GM04504 (cell line): ENCODE measurements at regions not wholly inside any gene's neighbourhood (a gene's known extent, or its start where the extent isn't known, plus 50 kb on each side); places are given as distances from the start of the nearest gene placed in this dataset.
"Not testable (repeated sequence)": the region's sequence is repeated elsewhere in the genome, so short reads cannot be mapped to it uniquely, and the experiment has no call there.

ENCODE experiments used
- DNase-seq: peaks from one replicate; pipeline ENCODE4 v3.0.0-alpha.2; 2012; ENCODE audit warnings: low read depth

DNA sequence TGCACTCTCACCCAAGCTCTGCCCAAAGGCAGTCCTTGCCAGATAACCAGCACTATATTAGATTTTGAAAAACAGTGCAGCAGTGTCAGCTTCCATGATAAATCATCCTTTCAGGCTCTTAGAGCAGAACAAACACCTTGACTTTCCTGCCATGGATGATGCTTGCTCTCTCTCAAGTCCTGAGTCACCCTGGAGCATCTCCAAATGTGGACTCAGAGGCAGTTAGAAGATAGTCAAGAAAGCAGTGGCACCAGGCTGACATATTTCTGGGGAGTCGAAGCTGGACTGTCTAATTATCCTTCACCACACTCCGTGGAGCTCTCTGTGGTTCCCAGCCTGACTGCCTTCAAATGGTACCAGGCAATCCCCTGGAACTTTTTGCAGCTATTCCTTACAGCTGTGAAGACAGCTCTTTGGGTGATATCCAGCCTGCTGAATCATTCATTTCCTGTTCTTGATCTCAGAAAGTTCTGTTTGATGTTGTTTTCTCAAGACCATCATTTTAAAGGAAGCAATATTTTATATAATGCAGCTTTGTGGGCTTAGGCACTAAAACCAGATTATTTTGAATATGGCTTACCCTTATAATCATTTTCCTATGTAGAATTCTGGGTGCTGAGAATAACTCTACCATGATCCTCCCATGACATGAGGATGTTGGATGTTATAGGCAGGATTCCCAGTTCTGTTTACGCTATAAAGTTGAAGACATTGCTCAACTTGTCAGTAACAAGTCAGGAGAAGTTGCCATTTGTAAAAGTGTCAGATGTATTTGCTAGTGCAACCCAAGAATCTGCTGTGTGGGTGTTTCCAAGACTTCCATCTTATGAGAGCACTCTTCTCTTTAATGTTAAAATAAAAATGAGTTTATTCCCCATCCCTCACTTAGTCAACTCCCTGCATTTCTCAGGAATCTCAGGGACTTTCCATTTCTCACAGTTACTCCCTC, 233.8 kb downstream of the C7orf25 start:
- peak; percentile 92 for DNase-seq

DNA sequence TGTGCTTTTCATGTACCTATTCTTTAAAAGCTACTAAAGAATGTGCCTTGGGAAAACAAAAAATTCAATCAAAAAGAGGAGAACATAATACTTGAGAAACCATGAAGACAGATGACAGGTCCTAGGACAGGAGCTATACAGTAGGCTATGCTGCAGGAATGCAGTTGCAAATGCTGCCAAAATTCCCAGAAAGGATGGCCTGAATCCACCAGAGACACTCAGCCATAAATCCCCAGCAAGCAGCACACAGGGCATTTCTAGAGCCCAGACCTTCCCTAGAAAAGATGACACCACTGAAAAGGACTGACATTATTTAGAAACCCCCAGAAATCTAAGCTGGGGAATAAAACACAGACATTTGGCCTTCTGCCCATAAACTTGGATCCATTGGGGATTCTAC, 237.3 kb downstream of the C7orf25 start:
- DNase-seq: no peak

DNA sequence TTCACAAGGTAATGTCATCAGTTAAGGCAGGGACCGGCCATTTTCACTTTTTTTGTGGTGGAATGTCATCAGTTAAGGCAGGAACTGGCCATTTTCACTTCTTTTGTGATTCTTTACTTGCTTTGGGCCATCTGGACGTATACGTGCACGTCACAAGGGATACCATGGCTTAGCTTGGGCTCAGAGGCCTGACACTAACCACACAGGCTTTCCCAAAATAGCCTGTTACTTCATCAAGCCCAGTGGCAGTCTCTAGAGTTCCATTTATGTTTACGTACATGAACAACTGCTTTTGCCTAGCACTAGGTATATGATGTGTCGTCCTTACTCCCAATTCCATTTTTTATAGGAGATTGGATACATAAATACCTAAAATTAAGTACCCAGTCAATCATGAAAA, 237.9 kb downstream of the C7orf25 start:
- DNase-seq: no peak

DNA sequence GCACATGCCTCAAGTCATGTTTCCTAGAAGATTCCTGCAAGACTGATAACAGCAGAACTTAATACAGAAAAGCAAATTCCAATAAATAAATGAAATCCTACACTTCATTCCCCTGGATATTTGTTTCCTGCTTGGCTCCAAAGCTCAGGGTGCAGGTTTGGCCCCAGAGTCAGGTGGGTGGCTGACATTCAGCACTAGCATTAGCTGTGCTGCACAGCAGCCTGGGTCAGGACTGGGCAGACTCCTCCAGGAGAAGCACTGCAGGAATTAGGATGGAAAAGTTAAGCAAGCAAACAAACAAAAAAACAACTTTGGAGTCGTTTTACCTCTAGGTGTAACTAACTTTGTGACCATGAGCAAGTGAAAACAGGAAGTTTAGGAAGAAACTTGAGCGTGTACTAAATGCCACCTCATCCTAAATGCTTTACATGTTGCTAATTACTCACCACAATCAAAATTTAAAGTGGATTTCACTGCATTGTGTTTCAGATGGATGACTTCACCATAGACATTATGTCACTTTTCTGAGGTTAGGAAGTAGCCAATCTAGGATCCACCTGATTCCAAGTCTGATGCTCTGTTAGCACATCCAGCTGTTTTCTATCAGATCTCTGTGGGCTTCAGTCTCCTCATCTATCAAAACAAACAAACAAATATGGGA, 239.4 kb downstream of the C7orf25 start:
- no peak for DNase-seq

DNA sequence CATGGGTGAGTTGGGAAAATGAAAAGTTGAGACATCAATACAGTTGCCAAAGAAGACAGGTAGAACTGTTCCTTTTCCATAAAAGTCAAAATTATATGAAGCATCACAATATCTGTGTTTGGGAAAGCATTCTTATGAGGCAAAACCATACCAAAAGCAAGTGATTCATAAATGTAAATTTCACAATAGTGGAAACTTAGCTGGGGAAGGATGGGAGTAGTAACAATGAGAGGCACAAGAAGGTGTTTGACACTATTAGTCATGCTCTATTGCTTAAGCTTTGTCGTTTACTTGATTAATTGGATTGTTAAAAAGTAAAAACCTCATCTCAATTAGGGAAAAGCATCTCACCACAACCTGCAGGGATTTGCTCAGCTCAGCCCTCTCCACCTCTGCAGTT, 240.2 kb downstream of the C7orf25 start:
- DNase-seq: peak; percentile 59

DNA sequence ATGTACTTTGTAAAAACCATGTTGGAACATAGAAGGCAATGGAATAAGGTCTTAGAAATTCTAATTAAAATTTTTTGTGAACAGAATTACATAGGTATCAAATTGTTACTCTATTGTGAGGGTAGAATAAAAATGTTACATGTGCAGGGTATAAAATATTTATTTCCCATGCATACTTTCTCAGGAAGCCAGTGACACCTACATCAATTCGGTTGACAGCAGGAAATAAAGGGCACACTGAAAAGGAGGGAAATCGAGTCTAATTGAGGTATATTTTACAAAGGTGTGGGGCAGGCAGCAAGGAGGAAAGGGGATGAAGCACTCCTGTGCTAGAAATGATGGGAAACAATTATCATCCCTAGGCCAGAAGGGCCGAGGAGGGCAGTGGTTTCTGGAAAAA, 244.9 kb downstream of the C7orf25 start:
- no peak for DNase-seq

DNA sequence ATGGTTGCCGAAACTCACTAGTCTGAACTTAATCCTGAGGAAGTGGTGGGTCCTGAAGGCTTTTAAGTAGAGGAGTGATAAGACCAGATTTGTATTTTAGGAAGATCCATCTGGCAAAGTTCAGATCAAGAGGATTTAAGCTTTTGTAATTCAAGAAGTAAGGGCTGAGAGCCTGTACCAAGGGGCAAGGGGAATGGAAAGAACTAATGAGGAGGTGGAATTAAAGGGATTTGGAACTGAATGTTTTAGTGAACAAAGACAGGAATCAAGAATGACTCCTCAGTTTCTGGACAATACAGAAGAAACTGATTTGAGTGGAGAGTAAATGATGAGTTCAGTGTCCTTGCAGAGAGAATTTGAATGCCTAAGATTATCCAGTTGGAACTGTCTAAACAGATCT, 249.0 kb downstream of the C7orf25 start:
- no peak for DNase-seq

DNA sequence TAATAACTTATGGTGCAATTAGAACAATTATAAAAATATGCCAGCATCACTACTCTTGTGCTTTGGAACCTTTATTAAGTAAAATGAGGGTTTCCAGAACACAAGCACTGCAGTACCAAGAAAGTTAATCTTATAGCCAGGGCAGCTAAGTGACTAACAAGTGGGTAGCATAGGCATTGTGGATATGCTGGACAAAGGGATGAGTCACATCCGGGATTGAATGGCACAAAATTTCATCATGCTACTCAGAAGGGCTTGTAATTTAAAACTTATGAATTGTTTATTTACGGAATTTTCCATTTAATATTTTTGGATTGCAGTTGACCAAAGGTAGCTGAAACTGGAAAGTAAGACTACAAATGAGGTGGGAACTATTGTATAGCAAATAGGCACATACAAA, 250.6 kb downstream of the C7orf25 start:
- DNase-seq: no peak

DNA sequence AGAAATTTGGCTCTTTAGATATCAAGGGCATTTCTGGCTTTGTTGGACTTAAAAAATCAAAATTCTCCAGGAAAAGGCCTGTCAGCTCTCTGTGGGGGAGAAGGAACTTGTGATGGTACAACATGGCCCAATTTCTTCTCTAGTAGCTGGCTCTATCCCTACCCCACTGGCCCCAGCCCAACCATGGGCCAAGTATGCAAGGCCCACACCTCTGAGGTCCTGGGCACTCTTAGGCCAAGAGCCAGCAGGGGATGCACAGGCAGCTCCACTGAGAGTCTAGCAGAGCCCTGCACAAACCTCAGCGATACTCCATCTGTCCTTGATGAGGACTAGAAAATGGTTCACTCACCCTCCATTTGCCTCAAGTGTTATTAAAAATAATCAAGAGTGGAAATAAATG, 261.2 kb downstream of the C7orf25 start:
- DNase-seq: no peak

DNA sequence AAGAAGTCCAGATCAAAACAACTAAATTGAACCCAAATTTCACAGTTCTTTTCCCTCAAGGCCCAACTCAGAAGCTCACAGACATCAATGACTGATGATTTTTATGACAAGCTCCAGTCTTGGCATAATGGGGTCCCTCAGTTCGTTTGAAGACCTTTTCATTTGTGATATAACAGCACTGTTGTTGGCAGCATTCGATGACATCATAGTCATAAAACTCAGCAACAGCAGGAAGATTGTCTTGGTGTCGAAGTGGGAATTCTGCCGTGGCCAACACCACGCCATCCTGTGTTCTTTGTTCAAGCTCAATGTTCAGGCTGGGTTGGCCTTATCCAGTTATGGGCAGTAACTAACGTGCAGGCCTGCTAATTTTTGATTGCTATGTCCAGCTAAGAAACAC, 261.7 kb downstream of the C7orf25 start:
- DNase-seq: no peak

DNA sequence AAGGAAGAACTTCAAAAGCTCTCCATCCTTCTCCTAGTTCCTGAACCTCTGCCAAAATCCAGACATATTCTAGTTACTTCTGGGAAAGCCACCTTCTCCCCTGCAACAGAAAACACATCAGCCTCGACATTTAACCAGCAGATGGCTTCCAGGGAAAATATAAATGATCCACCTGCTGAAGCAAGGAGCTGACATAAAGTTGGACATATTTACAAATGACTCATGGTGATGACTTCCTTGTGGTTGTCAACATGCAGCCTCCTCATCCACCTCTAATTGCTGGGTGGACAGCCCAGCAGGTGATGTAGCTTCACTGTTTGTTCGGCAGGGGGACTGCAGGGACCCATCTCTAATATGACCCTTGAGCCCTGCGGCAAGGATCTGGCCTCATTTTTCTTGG, 266.0 kb downstream of the C7orf25 start:
- DNase-seq: no peak

DNA sequence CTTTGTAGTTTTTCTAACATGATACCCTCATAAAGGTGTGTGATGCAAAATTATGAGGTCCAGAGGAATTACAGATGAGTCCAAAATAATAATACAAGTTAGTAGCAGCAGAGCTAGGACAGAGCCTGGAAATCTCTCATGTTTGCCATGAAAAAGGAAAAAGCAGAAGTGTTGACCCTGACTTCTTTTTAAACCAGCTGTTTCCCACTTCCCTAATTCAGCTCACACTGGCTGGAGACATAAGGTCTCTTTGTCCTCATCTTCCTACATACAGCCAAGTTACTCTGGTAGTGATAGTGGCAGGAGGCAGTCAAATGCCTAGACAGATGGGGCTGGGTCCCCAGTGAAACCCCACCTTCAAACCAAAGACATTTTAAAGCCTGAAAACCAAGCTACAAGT, 269.2 kb downstream of the C7orf25 start:
- no peak for DNase-seq

DNA sequence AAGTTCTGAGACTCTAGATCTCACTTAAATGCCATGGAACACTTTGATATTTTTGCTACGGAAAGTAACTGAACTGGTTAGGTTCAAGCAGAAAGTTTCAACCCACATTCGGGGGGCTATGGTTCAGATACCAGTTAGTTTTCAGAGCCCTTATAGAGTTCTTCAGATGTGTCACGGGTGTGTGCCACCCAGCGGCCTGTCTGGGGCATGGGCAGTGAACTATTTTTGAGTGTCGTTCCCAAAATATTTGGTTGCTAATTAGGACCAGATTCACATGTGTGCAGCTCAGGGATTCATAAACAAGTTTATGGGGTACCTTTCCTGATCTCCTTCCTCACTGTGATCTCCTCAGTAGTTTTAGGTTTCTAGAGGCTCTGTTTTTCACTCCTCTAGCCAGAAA, 271.9 kb downstream of the C7orf25 start:
- no peak for DNase-seq

DNA sequence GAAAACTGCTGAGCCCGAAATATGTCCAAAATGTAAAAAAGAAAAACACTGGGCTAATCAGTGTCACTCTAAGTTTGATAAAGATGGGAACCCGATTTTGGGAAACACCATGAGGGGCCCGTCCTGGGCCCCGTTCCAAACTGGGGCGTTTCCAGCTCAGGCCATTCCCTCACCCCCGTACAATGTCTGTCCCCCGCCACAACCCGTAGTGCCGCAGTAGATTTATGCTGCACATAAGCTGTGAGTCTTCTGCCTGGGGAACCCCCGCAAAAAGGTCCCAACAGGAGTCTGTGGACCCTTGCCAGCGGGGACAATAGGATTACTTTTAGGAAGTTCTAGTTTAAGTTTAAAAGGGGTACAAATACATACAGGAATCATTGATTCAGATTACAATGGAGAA, 275.5 kb downstream of the C7orf25 start:
- not testable (repeated sequence) for DNase-seq

DNA sequence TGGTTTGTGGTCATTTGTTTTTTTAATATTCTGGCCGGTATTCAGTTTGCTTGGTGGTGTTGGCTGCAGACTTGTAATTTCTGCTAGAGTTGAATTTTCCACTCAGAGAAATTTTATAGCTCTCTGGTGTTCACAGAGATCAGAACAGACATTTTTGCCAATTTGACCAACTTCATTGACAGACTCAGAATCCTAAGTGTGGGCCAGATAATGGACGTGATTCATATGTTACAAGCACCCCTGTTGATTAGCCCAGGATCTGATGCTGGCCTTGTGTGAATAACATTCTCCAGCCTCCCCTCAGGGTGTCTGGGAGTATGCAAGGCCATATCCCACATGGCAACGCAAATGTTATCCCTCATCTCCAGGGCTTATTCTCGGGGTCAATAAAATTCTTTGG, 283.8 kb downstream of the C7orf25 start:
- no peak for DNase-seq

DNA sequence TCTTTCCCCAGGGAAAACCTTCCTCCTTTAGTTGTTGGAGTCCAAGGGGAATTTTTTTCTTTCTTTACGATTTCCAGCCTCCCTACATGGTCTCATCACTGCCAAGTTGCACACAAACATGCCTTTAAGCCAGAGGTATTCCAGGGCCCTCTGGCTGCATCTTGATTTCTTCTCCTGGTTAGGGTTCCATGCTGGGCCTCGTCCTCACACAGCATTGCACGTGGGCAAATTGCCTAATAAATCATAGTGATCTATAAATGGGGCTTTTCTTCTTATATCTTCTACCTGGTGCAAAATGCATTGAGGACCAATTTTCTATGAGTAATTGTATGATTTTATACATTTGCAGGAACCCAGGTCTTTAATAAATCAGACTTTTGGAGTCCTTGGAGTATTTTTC, 284.2 kb downstream of the C7orf25 start:
- DNase-seq: no peak

DNA sequence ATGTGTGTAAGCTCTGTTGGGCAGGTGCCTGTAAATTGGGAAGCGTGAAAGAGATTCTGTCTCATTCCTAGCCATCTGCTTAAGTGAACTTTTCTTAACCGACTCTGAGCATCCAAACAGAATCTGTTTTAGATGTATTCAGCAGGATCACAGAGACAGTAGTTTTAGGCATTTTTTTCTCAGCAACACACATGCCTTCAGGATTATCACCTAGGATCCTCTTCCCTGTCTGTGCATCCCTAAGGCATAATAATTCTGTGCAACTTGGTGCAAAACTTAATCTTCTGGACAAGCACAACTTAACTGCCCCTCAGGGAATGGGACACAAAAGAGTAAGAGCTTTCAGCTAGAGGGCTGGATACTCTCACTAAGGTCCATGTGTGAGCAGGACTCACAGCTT, 284.8 kb downstream of the C7orf25 start:
- DNase-seq: no peak

DNA sequence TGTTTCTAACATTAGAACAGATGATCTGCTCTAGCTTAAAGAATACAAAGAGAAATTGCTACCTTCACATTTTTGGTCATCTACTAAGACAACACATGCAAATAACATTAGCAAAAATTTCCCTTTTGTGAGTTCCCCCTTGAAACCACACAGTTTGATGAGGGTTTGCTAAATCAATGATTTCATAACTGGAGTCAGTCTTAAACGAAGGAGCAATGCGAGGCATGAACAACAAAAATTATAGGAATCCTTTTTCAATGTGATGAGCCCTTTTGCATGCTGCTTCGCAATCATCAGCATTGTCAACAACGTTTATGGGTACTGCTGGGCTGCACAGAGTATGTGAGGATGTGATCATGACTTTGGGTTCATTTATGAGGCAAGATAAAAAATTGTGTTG, 286.4 kb downstream of the C7orf25 start:
- no peak for DNase-seq

DNA sequence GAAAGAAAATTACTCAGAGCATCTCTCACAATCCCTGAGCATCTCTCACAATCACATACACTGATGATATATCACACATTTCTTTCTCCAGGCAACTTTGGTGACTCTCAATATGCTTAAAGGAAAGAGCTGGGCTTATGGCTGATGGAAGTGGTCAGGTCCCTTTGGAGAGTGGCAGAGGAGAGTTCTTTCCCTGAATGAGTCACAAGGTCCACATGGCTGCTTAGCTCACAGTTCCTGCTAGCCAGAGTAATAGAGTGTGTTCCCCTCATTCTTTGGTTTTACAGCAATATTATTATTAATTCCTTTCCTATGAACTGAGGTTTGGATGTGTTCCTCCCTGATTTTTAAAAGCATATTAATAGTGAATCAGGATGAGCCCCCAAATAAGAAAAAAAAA, 287.4 kb downstream of the C7orf25 start:
- DNase-seq: no peak

DNA sequence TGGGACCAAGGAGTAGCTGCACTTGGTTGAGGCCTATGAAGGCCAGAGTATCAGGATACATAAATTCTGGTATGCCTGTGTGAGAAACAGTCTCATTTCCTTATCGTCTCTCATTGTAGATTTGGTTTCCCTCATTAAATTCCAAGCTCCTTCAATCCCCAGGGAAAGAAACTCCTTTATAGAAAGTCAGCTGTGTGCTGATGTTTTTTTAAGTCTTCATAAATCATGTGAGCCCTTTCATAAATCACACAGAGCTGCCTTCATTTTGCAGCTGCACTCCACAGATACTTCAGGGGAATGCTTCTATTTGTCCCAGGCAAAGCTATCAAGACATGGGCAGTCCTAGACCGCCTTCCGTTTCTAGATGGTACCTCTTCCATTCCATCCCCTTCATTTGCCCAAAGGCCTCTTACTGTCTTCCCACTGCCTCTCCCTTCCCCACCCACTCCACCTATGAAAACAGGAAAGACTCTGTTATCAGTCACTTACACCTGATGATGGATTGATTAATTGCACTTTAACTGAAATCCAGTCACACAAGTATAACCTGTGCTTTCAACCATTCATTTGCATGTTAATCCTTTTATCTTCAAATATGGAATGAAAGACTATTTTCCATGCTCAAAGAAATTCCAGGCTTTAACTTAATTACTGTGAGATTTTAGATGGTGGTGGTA, 290.2 kb downstream of the C7orf25 start:
- no peak for DNase-seq

DNA sequence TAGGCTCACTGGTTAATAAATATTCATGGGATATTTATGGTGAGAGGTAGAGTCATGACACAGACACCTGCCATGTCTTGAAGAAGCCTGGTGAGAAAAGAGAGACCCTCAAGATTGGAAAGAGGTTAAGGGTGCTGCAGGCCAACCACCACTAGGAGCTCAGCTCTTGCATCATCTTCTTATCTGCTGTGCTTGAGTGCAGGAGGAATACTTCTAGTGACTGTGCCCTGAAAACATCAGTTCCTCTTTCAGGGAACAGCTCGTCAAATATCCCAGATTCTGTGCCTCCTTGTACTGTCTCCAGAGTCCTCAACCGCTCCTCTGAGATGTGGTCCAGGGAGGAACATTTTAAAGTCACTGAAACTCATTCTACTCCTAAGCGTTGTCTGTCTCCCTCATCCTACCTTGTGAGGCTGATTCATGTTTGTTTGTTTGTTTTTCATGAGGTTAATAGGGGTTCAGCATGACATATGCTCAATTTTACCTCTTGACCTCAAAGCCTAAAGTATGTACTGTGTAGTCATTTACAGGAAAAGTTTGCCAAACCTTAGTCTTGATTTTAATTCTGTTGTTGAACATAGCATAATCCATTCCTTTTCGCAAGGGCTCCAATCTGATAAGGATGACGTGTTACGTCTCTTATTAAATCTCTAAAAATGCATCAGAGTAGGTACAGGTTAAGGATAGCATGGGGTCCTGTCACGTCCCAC, 293.1 kb downstream of the C7orf25 start:
- no peak for DNase-seq

DNA sequence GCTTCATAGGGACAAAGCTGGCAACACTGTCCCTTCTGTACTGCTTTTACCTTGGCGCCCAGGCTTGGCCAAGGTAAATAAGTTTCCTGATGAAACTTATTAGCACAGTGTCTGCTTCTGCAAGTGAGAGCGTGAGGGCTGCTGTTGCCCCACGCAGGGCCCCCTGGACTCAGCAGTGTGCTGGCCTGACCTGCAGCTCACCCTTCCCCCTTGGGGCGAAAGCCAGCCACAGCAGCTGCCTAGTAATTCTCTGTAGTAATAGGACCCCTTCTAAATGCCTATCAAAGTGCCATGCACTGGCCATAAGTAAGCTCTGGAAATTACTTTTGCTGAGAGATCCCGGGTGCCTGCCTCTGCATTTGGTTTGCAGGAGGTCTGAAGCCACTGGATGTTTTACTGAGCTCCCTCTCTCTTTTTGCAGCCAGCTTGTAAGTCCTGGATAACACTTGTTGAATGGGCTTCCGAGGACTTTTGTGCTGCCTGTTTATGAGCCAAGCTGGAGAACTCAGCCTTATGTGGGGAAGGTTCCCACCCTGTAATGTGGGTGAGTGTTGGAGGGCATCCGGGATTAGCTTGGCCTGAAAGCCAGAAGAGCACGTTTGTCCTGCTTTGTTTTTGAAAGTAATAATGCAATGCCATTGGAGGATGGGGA, 293.9 kb downstream of the C7orf25 start:
- no peak for DNase-seq
